KMS-11 (cell line): ENCODE measurements at regions not wholly inside any gene's neighbourhood (a gene's known extent, or its start where the extent isn't known, plus 50 kb on each side); places are given as distances from the start of the nearest gene placed in this dataset.

ENCODE experiments used
- H2AFZ ChIP-seq: fragments of 200-600 bp; sonication (generic); 2 replicates; pipeline ENCODE4 v1.6.1; 2016; ENCODE audit warnings: antibody characterized with exemption, mixed run types, low read depth
- H3K27ac ChIP-seq: fragments of 200-600 bp; sonication (generic); 2 replicates; pipeline ENCODE4 v1.6.1; 2016; ENCODE audit warnings: mild to moderate bottlenecking, mixed run types
- H3K27me3 ChIP-seq: fragments of 200-600 bp; sonication (generic); 2 replicates; pipeline ENCODE4 v1.6.1; 2017; ENCODE audit warnings: mild to moderate bottlenecking, low read depth, mixed run types, moderate library complexity; ENCODE audit not compliant: insufficient read depth
- H3K36me3 ChIP-seq: fragments of 200-600 bp; sonication (generic); 2 replicates; pipeline ENCODE4 v1.6.1; 2017; ENCODE audit warnings: mild to moderate bottlenecking, mixed run types; ENCODE audit not compliant: insufficient read depth
- H3K4me1 ChIP-seq: fragments of 200-600 bp; sonication (generic); 2 replicates; pipeline ENCODE4 v1.6.1; 2016; ENCODE audit warnings: mild to moderate bottlenecking, low read depth, mixed run types; ENCODE audit not compliant: poor library complexity, severe bottlenecking
- H3K4me2 ChIP-seq: fragments of 200-600 bp; sonication (generic); 2 replicates; pipeline ENCODE4 v1.7.0; 2016; ENCODE audit warnings: mild to moderate bottlenecking, mixed run types
- H3K4me3 ChIP-seq: fragments of 200-600 bp; sonication (generic); IDR thresholded peaks from 2 replicates; pipeline ENCODE4 v1.6.1; 2017; ENCODE audit warnings: low read depth, low read length, mixed read lengths; ENCODE audit not compliant: insufficient read depth
- H3K79me2 ChIP-seq: fragments of 200-600 bp; sonication (generic); 2 replicates; pipeline ENCODE4 v1.6.1; 2016; ENCODE audit warnings: low read depth, mixed run types; ENCODE audit not compliant: insufficient read depth
- H3K9ac ChIP-seq: fragments of 200-600 bp; sonication (generic); 2 replicates; pipeline ENCODE4 v1.6.1; 2016; ENCODE audit warnings: mild to moderate bottlenecking, mixed run types
- H4K20me1 ChIP-seq: fragments of 200-600 bp; sonication (generic); 2 replicates; pipeline ENCODE4 v1.6.1; 2016; ENCODE audit warnings: mild to moderate bottlenecking, mixed run types; ENCODE audit not compliant: insufficient read depth
- CTCF ChIP-seq: fragments of 200-600 bp; sonication (generic); conservative IDR thresholded peaks from 2 replicates; pipeline ENCODE4 v1.6.1; 2017; ENCODE audit warnings: low read depth, mild to moderate bottlenecking, antibody characterized with exemption, low read length, moderate library complexity, mixed read lengths

DNA sequence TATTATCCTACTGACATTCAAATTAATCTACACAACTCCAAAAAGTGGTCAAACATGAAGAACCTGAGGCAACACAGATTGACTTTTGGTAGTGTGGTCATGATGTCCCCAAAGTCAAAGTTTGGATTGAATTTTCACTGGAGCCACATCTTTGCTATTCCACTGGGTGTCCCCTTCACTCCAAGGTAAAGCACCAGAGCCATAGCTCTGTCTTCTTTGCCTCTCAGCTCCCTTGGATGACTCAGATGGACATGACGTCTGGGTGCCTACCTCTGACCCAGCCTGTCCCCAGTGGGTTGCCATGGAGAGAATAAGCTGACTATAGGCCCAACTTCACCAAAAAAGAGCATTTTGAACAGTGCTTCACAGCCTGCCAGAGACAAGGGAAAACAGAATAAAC is 57.4 kb upstream of the ARHGAP42 start:
- Histone ChIP-seq H3K4me2 (no peak overlapping the region), H3K4me3 (no peak overlapping the region), H3K36me3 (no peaks in the 10 kb centered on the region), H2AFZ (no peak overlapping the region), H4K20me1 (no peaks in the 10 kb centered on the region), H3K9ac (no peak overlapping the region), H3K27me3 (no peaks in the 10 kb centered on the region), H3K4me1 (no peaks in the 10 kb centered on the region), H3K27ac (no peak overlapping the region), H3K79me2 (no peaks in the 10 kb centered on the region)
- TF ChIP-seq CTCF = no peak

DNA sequence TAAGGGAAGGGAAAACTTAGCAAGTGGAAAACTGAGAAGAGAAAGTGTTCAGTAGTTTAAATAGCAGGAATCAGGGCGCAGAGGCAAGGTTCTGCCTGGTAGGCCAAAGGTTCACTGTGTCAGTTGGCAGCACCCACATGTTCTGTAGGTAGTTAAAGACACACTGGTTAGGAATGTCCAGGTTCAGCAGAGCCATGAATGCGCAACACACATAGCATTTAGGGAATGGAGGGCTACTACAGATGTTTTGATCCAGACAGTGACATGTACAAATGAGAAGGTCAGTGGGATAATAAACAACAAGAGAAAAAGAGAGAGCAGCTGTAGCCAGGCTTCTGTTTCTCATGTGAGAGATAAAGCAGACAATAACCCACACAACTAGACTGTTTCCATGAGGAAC is 56.2 kb upstream of the ARHGAP42 start:
- no peak overlapping the region for H3K4me3 ChIP-seq
- H2AFZ ChIP-seq = no peak overlapping the region
- H4K20me1 ChIP-seq = no peaks in the 10 kb centered on the region
- H3K27ac ChIP-seq = no peak overlapping the region
- H3K4me2 ChIP-seq = no peak overlapping the region
- no peaks in the 10 kb centered on the region for H3K27me3 ChIP-seq
- no peak for TF ChIP-seq CTCF
- no peaks in the 10 kb centered on the region for H3K36me3 ChIP-seq
- H3K9ac ChIP-seq = no peak overlapping the region
- H3K79me2 ChIP-seq = no peaks in the 10 kb centered on the region
- H3K4me1 ChIP-seq = no peaks in the 10 kb centered on the region

DNA sequence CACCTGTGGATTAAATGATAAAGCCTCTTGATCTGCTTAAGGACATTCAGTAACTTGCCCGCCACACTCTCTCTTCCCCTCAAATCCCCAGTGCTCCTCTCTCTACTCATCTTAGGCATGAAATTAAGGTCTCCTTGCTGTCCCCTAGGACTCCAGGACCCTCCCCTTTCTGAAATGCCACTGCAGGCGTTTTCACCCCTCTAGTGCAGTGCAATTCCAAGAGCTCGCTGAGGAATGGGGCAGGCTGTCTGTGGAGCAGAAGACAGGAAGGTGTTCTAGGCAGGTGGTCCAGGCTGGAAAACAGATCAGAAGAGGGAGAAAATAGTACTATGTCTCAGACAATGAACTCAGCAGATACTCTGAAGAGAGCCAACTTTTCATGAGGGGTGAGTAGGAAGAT is 55.8 kb upstream of the ARHGAP42 start:
- H3K9ac ChIP-seq = no peak overlapping the region
- no peak overlapping the region for H3K4me3 ChIP-seq
- no peaks in the 10 kb centered on the region for H3K27me3 ChIP-seq
- H3K27ac ChIP-seq = no peak overlapping the region
- no peak for TF ChIP-seq CTCF
- no peaks in the 10 kb centered on the region for H4K20me1 ChIP-seq
- no peaks in the 10 kb centered on the region for H3K79me2 ChIP-seq
- H3K36me3 ChIP-seq = no peaks in the 10 kb centered on the region
- no peaks in the 10 kb centered on the region for H3K4me1 ChIP-seq
- H3K4me2 ChIP-seq = no peak overlapping the region
- no peak overlapping the region for H2AFZ ChIP-seq

- Histone ChIP-seq H2AFZ (no peak overlapping the region), H4K20me1 (no peaks in the 10 kb centered on the region), H3K36me3 (no peaks in the 10 kb centered on the region), H3K4me1 (no peaks in the 10 kb centered on the region), H3K9ac (no peak overlapping the region), H3K27me3 (no peaks in the 10 kb centered on the region), H3K79me2 (no peaks in the 10 kb centered on the region), H3K4me2 (no peak overlapping the region), H3K4me3 (no peak overlapping the region), H3K27ac (no peak overlapping the region)
- TF ChIP-seq CTCF = no peak
These were observed 54.1 kb upstream of the ARHGAP42 start for GRCh38 chr11:100632941-100633452.
